Activated CD4-positive, alpha-beta memory T cell treated with anti-CD3 and anti-CD28 coated beads, Interleukin-2, amount 10 ng/mL, durations not matched to agents 7 days and 5 days (primary cell): ENCODE measurements at regions not wholly inside any gene's neighbourhood (a gene's known extent, or its start where the extent isn't known, plus 50 kb on each side); places are given as distances from the start of the nearest gene placed in this dataset.

ENCODE experiments used
- CTCF ChIA-PET: fragments of 350-600 bp; sonication (Branson Sonifier 250); formaldehyde crosslinking; loops from one replicate; lab custom pipeline; 2021; ENCODE audit warnings: antibody characterized with exemption, inconsistent platforms; lab: Charles Lee
- POLR2A ChIA-PET: fragments of 350-600 bp; sonication (Branson Sonifier 250); formaldehyde crosslinking; loops from one replicate; lab custom pipeline; 2021; ENCODE audit warnings: antibody characterized with exemption; lab: Charles Lee
- DNase-seq: peaks from one replicate; pipeline ENCODE4 v3.0.0-alpha.2; 2020
- H3K27ac Mint-ChIP-seq: one replicate; pipeline ENCODE4 v1.8.0; 2021; ENCODE audit warnings: mild to moderate bottlenecking, mixed read lengths
- H3K27me3 Mint-ChIP-seq: one replicate; pipeline ENCODE4 v1.8.0; 2021; ENCODE audit warnings: mixed read lengths
- H3K36me3 Mint-ChIP-seq: one replicate; pipeline ENCODE4 v1.8.0; 2021; ENCODE audit warnings: low read depth, mixed read lengths
- H3K4me1 Mint-ChIP-seq: one replicate; pipeline ENCODE4 v1.8.0; 2021; ENCODE audit warnings: mixed read lengths
- H3K4me3 Mint-ChIP-seq: one replicate; pipeline ENCODE4 v1.8.0; 2021; ENCODE audit warnings: mild to moderate bottlenecking, mixed read lengths
- H3K9me3 Mint-ChIP-seq: one replicate; pipeline ENCODE4 v1.8.0; 2021; ENCODE audit warnings: mixed read lengths

DNA sequence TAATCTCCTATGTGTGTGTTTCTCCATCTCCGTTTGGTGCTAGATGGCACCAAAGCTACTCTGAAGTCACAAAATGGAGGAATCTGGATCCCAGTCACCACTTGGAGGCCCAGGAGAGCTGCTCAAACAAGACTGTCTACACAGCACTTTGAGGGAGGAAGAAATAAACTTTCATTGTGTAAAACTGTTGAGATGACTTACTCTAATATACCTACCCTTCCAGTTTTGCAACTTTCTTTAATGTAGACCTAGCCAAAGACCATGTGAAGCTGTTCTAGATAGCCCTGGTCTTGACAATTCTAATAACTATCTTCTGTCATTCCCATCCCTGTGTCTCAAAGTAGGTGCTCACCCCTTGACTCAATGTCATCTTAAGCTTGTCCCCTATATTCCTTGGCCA lies 52.8 kb upstream of the TAB3 start:
- Mint-ChIP-seq H3K4me1 (no peaks in the 10 kb centered on the region), H3K27ac (no peak overlapping the region), H3K36me3 (no peaks in the 10 kb centered on the region), H3K9me3 (no peaks in the 10 kb centered on the region), H3K27me3 (no peaks in the 10 kb centered on the region), H3K4me3 (no peak overlapping the region)
- ChIA-PET CTCF (no interaction called here), POLR2A (no interaction called here)
- no peak for DNase-seq

DNA sequence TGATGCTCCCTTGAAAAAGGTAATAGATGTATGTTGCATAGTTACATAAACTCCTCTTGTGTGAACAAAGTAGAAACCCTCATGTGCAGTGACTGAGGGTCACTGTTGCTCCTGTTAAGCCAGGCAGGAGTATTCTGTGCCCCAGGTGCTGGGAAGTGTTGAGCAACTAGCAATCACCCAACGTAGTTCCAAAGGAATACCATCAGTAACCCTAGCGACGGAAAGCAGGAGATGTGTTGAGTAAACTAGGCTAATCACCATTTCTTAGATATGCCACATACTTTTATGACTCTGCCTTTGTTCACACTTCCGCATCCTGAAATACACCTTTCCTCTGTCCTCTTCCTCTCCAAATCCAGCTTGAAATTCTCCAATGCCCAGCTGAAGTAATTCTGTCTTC lies 50.9 kb upstream of the TAB3 start:
- Mint-ChIP-seq H3K36me3 (no peaks in the 10 kb centered on the region), H3K9me3 (no peaks in the 10 kb centered on the region), H3K27ac (no peak overlapping the region), H3K27me3 (no peaks in the 10 kb centered on the region), H3K4me3 (no peak overlapping the region), H3K4me1 (no peaks in the 10 kb centered on the region)
- ChIA-PET POLR2A (no interaction called here), CTCF (no interaction called here)
- no peak for DNase-seq
